B cell (primary cell): ENCODE measurements at regions not wholly inside any gene's neighbourhood (a gene's known extent, or its start where the extent isn't known, plus 50 kb on each side); places are given as distances from the start of the nearest gene placed in this dataset.

ENCODE experiments used
- ATAC-seq: fragments of 200-7000 bp; cut with Tn5 transposase; one replicate; pipeline ENCODE4 v1.10.0; 2021; ENCODE audit warnings: low read depth, mild to moderate bottlenecking, moderate number of reproducible peaks, moderate library complexity
- CTCF ChIA-PET: fragments of 350-600 bp; sonication (Branson Sonifier 250); formaldehyde crosslinking; loops from one replicate; lab custom pipeline; 2021; ENCODE audit warnings: antibody characterized with exemption, inconsistent platforms; lab: Charles Lee
- POLR2A ChIA-PET: fragments of 350-600 bp; sonication (Branson Sonifier 250); formaldehyde crosslinking; loops from one replicate; lab custom pipeline; 2021; ENCODE audit warnings: antibody characterized with exemption; lab: Charles Lee
- DNase-seq: peaks from one replicate; pipeline ENCODE4 v3.0.0; 2013
- H2AFZ ChIP-seq: 2 replicates; pipeline ENCODE4 v1.6.1; 2012; ENCODE audit warnings: mild to moderate bottlenecking, low read depth, low read length; ENCODE audit not compliant: insufficient read depth, poor library complexity, severe bottlenecking
- H3K27ac ChIP-seq, 2 donors: 1 replicate in 1 of 2; 2 replicates in 1 of 2; pipeline ENCODE4 v1.5.1; 2012 to 2013; ENCODE audit warnings: low read length in 2 of 2, mild to moderate bottlenecking in 2 of 2, moderate library complexity in 1 of 2
- H3K27me3 ChIP-seq, 4 experiments: fragments of 200-600 bp in 1 of 4; sonication (generic) in 1 of 4; replicated peaks in 1 of 4; 1 replicate in 2 of 4; 2 replicates in 2 of 4; pipeline versions ENCODE4 v1.6.1 to v1.7.0; 2013 to 2016; ENCODE audit warnings: low read length in 3 of 4, mild to moderate bottlenecking in 2 of 4, mixed read lengths in 1 of 4, moderate library complexity in 1 of 4; ENCODE audit not compliant: insufficient read depth in 4 of 4, control insufficient read depth in 3 of 4; ENCODE audit errors: control extremely low read depth in 1 of 4
- H3K36me3 ChIP-seq, 2 experiments: replicated peaks in 1 of 2; 1 replicate in 1 of 2; 2 replicates in 1 of 2; pipeline versions ENCODE4 v1.6.1 to v1.7.1; 2013; ENCODE audit warnings: low read length in 1 of 2; ENCODE audit not compliant: insufficient read depth in 2 of 2, control insufficient read depth in 1 of 2; ENCODE audit errors: control extremely low read depth in 1 of 2, extremely low read depth in 1 of 2
- H3K4me1 ChIP-seq, 2 donors: fragments of 200-600 bp in 1 of 2; sonication (generic) in 1 of 2; 1 replicate in 1 of 2; 2 replicates in 1 of 2; pipeline versions ENCODE4 v1.5.1 to v1.6.1; 2013 to 2017; ENCODE audit warnings: low read length in 2 of 2; ENCODE audit not compliant: control insufficient read depth in 2 of 2, insufficient read depth in 2 of 2
- H3K4me2 ChIP-seq: replicated peaks from 2 replicates; pipeline ENCODE3; 2012; ENCODE audit warnings: mild to moderate bottlenecking, low read depth, low read length; ENCODE audit not compliant: poor library complexity, severe bottlenecking
- H3K4me3 ChIP-seq, 5 experiments: fragments of 200-600 bp in 1 of 5; sonication (generic) in 1 of 5; 1 replicate in 3 of 5; 2 replicates in 2 of 5; pipeline versions ENCODE4 v1.5.1 to v1.7.0; 2011 to 2016; ENCODE audit warnings: low read length in 4 of 5, mild to moderate bottlenecking in 4 of 5, low read depth in 2 of 5, control low read depth in 1 of 5, moderate library complexity in 1 of 5; ENCODE audit not compliant: insufficient read depth in 1 of 5; ENCODE audit errors: control extremely low read depth in 1 of 5, extremely low read depth in 1 of 5
- H3K79me2 ChIP-seq: fragments of 200-600 bp; sonication (generic); one replicate; pipeline ENCODE4 v1.6.0; 2016; ENCODE audit warnings: low read length; ENCODE audit not compliant: control insufficient read depth, insufficient read depth
- H3K9ac ChIP-seq: fragments of 200-600 bp; sonication (generic); 2 replicates; pipeline ENCODE4 v1.6.1; 2017; ENCODE audit warnings: mild to moderate bottlenecking, low read length, moderate library complexity
- H3K9me3 ChIP-seq, 3 donors: one replicate each; pipeline versions ENCODE4 v1.6.1 to v1.7.1; 2013; ENCODE audit warnings: low read length in 2 of 3; ENCODE audit not compliant: control insufficient read depth in 2 of 3, insufficient read depth in 1 of 3; ENCODE audit errors: control extremely low read depth in 1 of 3
- H4K20me1 ChIP-seq: 2 replicates; pipeline ENCODE4 v1.6.0; 2012; ENCODE audit warnings: mild to moderate bottlenecking, low read length; ENCODE audit not compliant: insufficient read depth, control insufficient read depth, poor library complexity, severe bottlenecking
- H3K27ac Mint-ChIP-seq: one replicate; pipeline ENCODE4 v1.8.0; 2021; ENCODE audit warnings: mixed read lengths
- H3K27me3 Mint-ChIP-seq: one replicate; pipeline ENCODE4 v1.8.0; 2021; ENCODE audit warnings: mixed read lengths
- H3K4me1 Mint-ChIP-seq: one replicate; pipeline ENCODE4 v1.8.0; 2021; ENCODE audit warnings: mixed read lengths
- H3K4me3 Mint-ChIP-seq: one replicate; pipeline ENCODE4 v1.8.0; 2021; ENCODE audit warnings: mixed read lengths
- H3K9me3 Mint-ChIP-seq: one replicate; pipeline ENCODE4 v1.8.0; 2022; ENCODE audit warnings: mixed read lengths; ENCODE audit not compliant: insufficient read depth
- EZH2 ChIP-seq: IDR thresholded peaks from 2 replicates; pipeline ENCODE4 v1.6.1; 2012; ENCODE audit warnings: borderline replicate concordance, low read depth, mild to moderate bottlenecking, moderate library complexity, low read length; ENCODE audit not compliant: insufficient read depth, poor library complexity, severe bottlenecking
- WGBS: methylation state at CpG from one replicate; pipeline ENCODE4 v1.1.5; 2013; ENCODE audit warnings: missing lambda C conversion rate; ENCODE audit not compliant: insufficient coverage; 5-methylcytosine and 5-hydroxymethylcytosine counted together
- intact Hi-C: fragments of 100-400 bp; cut with micrococcal nuclease; formaldehyde crosslinking; loops from one replicate; pipeline ENCODE4 v1.10.0; 2022
- TF ChIP-seq, protein P1 (sequence below): fragments of 200-600 bp; IDR thresholded peaks from one replicate; pipeline ENCODE4 v1.8.0; 2022; ENCODE audit warnings: antibody characterized with exemption, mild to moderate bottlenecking

- no peak overlapping the region for H3K9ac ChIP-seq
- TF ChIP-seq, protein P1, sequence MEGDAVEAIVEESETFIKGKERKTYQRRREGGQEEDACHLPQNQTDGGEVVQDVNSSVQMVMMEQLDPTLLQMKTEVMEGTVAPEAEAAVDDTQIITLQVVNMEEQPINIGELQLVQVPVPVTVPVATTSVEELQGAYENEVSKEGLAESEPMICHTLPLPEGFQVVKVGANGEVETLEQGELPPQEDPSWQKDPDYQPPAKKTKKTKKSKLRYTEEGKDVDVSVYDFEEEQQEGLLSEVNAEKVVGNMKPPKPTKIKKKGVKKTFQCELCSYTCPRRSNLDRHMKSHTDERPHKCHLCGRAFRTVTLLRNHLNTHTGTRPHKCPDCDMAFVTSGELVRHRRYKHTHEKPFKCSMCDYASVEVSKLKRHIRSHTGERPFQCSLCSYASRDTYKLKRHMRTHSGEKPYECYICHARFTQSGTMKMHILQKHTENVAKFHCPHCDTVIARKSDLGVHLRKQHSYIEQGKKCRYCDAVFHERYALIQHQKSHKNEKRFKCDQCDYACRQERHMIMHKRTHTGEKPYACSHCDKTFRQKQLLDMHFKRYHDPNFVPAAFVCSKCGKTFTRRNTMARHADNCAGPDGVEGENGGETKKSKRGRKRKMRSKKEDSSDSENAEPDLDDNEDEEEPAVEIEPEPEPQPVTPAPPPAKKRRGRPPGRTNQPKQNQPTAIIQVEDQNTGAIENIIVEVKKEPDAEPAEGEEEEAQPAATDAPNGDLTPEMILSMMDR: no peak
- TF ChIP-seq EZH2: no peak
- Mint-ChIP-seq H3K27ac (no peak overlapping the region), H3K9me3 (peaks cover 8% of the 10 kb centered on the region), H3K4me1 (no peaks in the 10 kb centered on the region), H3K4me3 (no peak overlapping the region), H3K27me3 (no peaks in the 10 kb centered on the region)
- ATAC-seq (no peak), DNase-seq (no peak)
- no peak overlapping the region for H3K4me3 ChIP-seq
- no peaks in the 10 kb centered on the region for H3K36me3 ChIP-seq
- H3K9me3 ChIP-seq: peaks cover 0 to 3% (median 0%) of the 10 kb centered on the region in 3 donors
- H3K27me3 ChIP-seq: no peaks in the 10 kb centered on the region
- H3K79me2 ChIP-seq: no peaks in the 10 kb centered on the region
- H4K20me1 ChIP-seq: no peaks in the 10 kb centered on the region
- intact Hi-C loops: no loop called here
- POLR2A ChIA-PET: no interaction called here
- CTCF ChIA-PET: no interaction called here
- H3K4me1 ChIP-seq: no peaks in the 10 kb centered on the region
- H2AFZ ChIP-seq: no peak overlapping the region
- 94% methylated on average over 2 of the region's 4 CpGs for WGBS
- no peak overlapping the region for H3K27ac ChIP-seq
- no peak overlapping the region for H3K4me2 ChIP-seq
These were observed 429.0 kb upstream of the NRSN1 start for GRCh38 chr6:23696992-23697391.

- ChIA-PET POLR2A (no interaction called here), CTCF (no interaction called here)
- Mint-ChIP-seq H3K9me3 (peaks cover 2% of the 10 kb centered on the region), H3K4me3 (no peak overlapping the region), H3K4me1 (no peaks in the 10 kb centered on the region), H3K27me3 (no peaks in the 10 kb centered on the region), H3K27ac (no peak overlapping the region)
- Histone ChIP-seq H3K4me3 (no peak overlapping the region), H4K20me1 (no peaks in the 10 kb centered on the region), H3K36me3 (no peaks in the 10 kb centered on the region), H3K79me2 (no peaks in the 10 kb centered on the region), H3K4me2 (no peak overlapping the region), H2AFZ (no peak overlapping the region), H3K9ac (no peak overlapping the region), H3K27me3 (no peaks in the 10 kb centered on the region), H3K27ac (no peak overlapping the region), H3K4me1 (no peaks in the 10 kb centered on the region), H3K9me3 (no peaks in the 10 kb centered on the region)
- WGBS: no CpG with 5 or more reads among the region's 2 CpGs
- intact Hi-C loops: no loop called here
- DNase-seq (no peak), ATAC-seq (no peak)
- TF ChIP-seq, protein P1: no peak
- no peak for TF ChIP-seq EZH2
These were observed 421.4 kb upstream of the NRSN1 start for GRCh38 chr6:23704479-23705052.
